GM23248 (cell line): ENCODE measurements at regions not wholly inside any gene's neighbourhood (a gene's known extent, or its start where the extent isn't known, plus 50 kb on each side); places are given as distances from the start of the nearest gene placed in this dataset.

Experiments
- EZH2 ChIP-seq: fragments of 200-600 bp; sonication (generic); IDR thresholded peaks from 2 replicates; pipeline ENCODE4 v1.6.1; 2018; ENCODE audit warnings: antibody characterized with exemption, mild to moderate bottlenecking; ENCODE audit not compliant: insufficient read depth, poor library complexity, severe bottlenecking
- EZH2phosphoT487 ChIP-seq: fragments of 200-600 bp; sonication (generic); IDR thresholded peaks from 2 replicates; pipeline ENCODE4 v1.6.1; 2018; ENCODE audit warnings: antibody characterized with exemption, moderate library complexity, mild to moderate bottlenecking, low read depth; ENCODE audit not compliant: insufficient read depth

GRCh38 chr12:92465786-92466295, 236.9 kb upstream of the PLEKHG7 start:
- no peak for TF ChIP-seq EZH2
- TF ChIP-seq EZH2phosphoT487, result no peak
